GM23338 (cell line): ENCODE measurements at regions not wholly inside any gene's neighbourhood (a gene's known extent, or its start where the extent isn't known, plus 50 kb on each side); places are given as distances from the start of the nearest gene placed in this dataset.

Source experiments
- ATAC-seq: fragments of 200-7000 bp; cut with Tn5 transposase; 3 replicates; pipeline ENCODE4 v1.9.1; 2020
- DNase-seq: peaks from one replicate; pipeline ENCODE4 v3.0.0-alpha.2; 2015; ENCODE audit warnings: low spot score
- H2AFZ ChIP-seq: fragments of 200-600 bp; sonication (generic); 2 replicates; pipeline ENCODE4 v1.8.0; 2016; ENCODE audit warnings: antibody characterized with exemption, mild to moderate bottlenecking, moderate library complexity
- H3F3A ChIP-seq: fragments of 200-600 bp; sonication (generic); replicated peaks from 2 replicates; pipeline ENCODE4 v1.8.0; 2017; ENCODE audit warnings: antibody characterized with exemption, mixed run types, low read depth
- H3K27ac ChIP-seq: fragments of 200-600 bp; sonication (generic); 2 replicates; pipeline ENCODE4 v1.6.1; 2016; ENCODE audit warnings: low read depth
- H3K27me3 ChIP-seq: fragments of 200-600 bp; sonication (generic); 2 replicates; pipeline ENCODE4 v1.8.0; 2016; ENCODE audit warnings: mild to moderate bottlenecking, mixed run types, moderate library complexity; ENCODE audit not compliant: insufficient read depth
- H3K36me3 ChIP-seq: fragments of 200-600 bp; sonication (generic); 2 replicates; pipeline ENCODE4 v1.8.0; 2016; ENCODE audit warnings: mild to moderate bottlenecking; ENCODE audit not compliant: insufficient read depth
- H3K4me1 ChIP-seq: fragments of 200-600 bp; sonication (generic); 2 replicates; pipeline ENCODE4 v1.8.0; 2016; ENCODE audit warnings: mild to moderate bottlenecking, moderate library complexity; ENCODE audit not compliant: insufficient read depth
- H3K4me2 ChIP-seq: fragments of 200-600 bp; sonication (generic); 2 replicates; pipeline ENCODE4 v1.7.1; 2017; ENCODE audit warnings: mixed run types
- H3K4me3 ChIP-seq: fragments of 200-600 bp; sonication (generic); 2 replicates; pipeline ENCODE4 v1.6.1; 2016; ENCODE audit warnings: mixed run types
- H3K79me2 ChIP-seq: fragments of 200-600 bp; sonication (generic); replicated peaks from 2 replicates; pipeline ENCODE4 v1.8.0; 2017; ENCODE audit warnings: mild to moderate bottlenecking; ENCODE audit not compliant: insufficient read depth
- H3K9me2 ChIP-seq: fragments of 200-600 bp; sonication (generic); 2 replicates; pipeline ENCODE4 v1.8.0; 2017; ENCODE audit not compliant: insufficient read depth
- H4K20me1 ChIP-seq: fragments of 200-600 bp; sonication (generic); replicated peaks from 2 replicates; pipeline ENCODE4 v1.8.0; 2017; ENCODE audit warnings: mild to moderate bottlenecking; ENCODE audit not compliant: insufficient read depth
- H3K27ac Mint-ChIP-seq: 2 replicates; pipeline ENCODE4 v1.8.0; 2020; ENCODE audit warnings: inconsistent platforms, mild to moderate bottlenecking, moderate library complexity, mixed read lengths
- H3K27me3 Mint-ChIP-seq: 3 replicates; pipeline ENCODE4 v1.8.0; 2022; ENCODE audit warnings: low read depth, mild to moderate bottlenecking, moderate library complexity, mixed read lengths, inconsistent platforms; ENCODE audit not compliant: insufficient read depth, poor library complexity
- H3K36me3 Mint-ChIP-seq: 3 replicates; pipeline ENCODE4 v1.8.0; 2021; ENCODE audit warnings: low read depth, mild to moderate bottlenecking, inconsistent platforms, moderate library complexity, mixed read lengths
- H3K4me1 Mint-ChIP-seq: 3 replicates; pipeline ENCODE4 v1.8.0; 2020; ENCODE audit warnings: mild to moderate bottlenecking, inconsistent platforms, mixed read lengths
- H3K4me3 Mint-ChIP-seq: 3 replicates; pipeline ENCODE4 v1.8.0; 2021; ENCODE audit warnings: moderate library complexity, mild to moderate bottlenecking, inconsistent platforms, mixed read lengths
- H3K9me3 Mint-ChIP-seq: 3 replicates; pipeline ENCODE4 v1.8.0; 2020; ENCODE audit warnings: moderate library complexity, mild to moderate bottlenecking, inconsistent platforms, mixed read lengths
- CREB1 ChIP-seq: fragments of 250-450 bp; sonication (Bioruptor Pico); IDR thresholded peaks from 2 replicates; pipeline ENCODE4 v1.5.0; 2020; ENCODE audit warnings: low read depth, mild to moderate bottlenecking, moderate library complexity
- EZH2phosphoT487 ChIP-seq: fragments of 200-600 bp; sonication (generic); IDR thresholded peaks from one replicate; pipeline ENCODE4 v1.8.1; 2018; ENCODE audit warnings: antibody characterized with exemption; ENCODE audit not compliant: unreplicated experiment
- JUNB ChIP-seq: IDR thresholded peaks from one replicate; pipeline ENCODE4 v1.6.1; 2016; ENCODE audit warnings: antibody characterized with exemption; ENCODE audit not compliant: unreplicated experiment
- NANOG ChIP-seq: IDR thresholded peaks from 2 replicates; pipeline ENCODE4 v1.6.1; 2016; ENCODE audit warnings: antibody characterized with exemption, borderline replicate concordance
- POLR2AphosphoS5 ChIP-seq: IDR thresholded peaks from 2 replicates; pipeline ENCODE4 v1.6.1; 2016; ENCODE audit warnings: antibody characterized with exemption, low read depth
- STAT1 ChIP-seq: IDR thresholded peaks from one replicate; pipeline ENCODE4 v1.6.1; 2016; ENCODE audit warnings: antibody characterized with exemption; ENCODE audit not compliant: unreplicated experiment
- ZNF114 ChIP-seq: fragments of 250-450 bp; sonication (Bioruptor Pico); IDR thresholded peaks from 2 replicates; pipeline ENCODE4 v1.5.0; 2020; ENCODE audit warnings: mild to moderate bottlenecking, moderate library complexity
- ZNF331 ChIP-seq: fragments of 250-450 bp; sonication (Bioruptor Pico); IDR thresholded peaks from 2 replicates; pipeline ENCODE4 v1.5.0; 2020; ENCODE audit warnings: low read depth, mild to moderate bottlenecking, moderate library complexity
- TF ChIP-seq, protein P1 (sequence below), 2 experiments: fragments of 200-600 bp in 1 of 2; sonication (generic) in 1 of 2; conservative IDR thresholded peaks; 2 replicates each; pipeline versions ENCODE4 v1.5.1 to v1.6.1; 2016 to 2017; ENCODE audit warnings: antibody characterized with exemption in 2 of 2, low read depth in 2 of 2, mild to moderate bottlenecking in 2 of 2, moderate library complexity in 1 of 2
- TF ChIP-seq, protein P2 (sequence below): IDR thresholded peaks from 2 replicates; pipeline ENCODE4 v1.6.1; 2016; ENCODE audit warnings: antibody characterized with exemption
- TF ChIP-seq, protein P3 (sequence below): fragments of 250-450 bp; sonication (Bioruptor Pico); IDR thresholded peaks from 2 replicates; pipeline ENCODE4 v1.5.0; 2020; ENCODE audit warnings: mild to moderate bottlenecking, moderate library complexity

DNA sequence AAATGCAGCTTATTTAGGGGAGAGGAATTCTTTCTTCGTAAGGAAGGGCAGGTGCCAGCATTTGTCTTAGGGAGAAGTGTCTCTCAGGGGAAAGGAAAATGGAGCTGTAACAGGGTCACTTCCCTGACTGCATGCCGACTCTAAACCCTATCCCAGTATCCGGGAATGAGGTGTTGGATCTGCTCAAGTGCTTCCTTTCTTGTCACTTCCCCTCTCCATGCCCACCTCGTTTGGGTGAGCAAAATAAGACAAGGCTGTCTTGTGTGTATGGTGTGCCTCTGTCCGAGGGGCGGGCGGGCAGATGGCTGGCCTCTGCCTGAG lies 230.1 kb upstream of the TPM1 start:
- H3K9me2 ChIP-seq: no peaks in the 10 kb centered on the region
- H3K79me2 ChIP-seq: no peaks in the 10 kb centered on the region
- no peaks in the 10 kb centered on the region for H3F3A ChIP-seq
- peaks cover 3% of the 10 kb centered on the region for H3K27me3 Mint-ChIP-seq
- peaks cover 20% of the 10 kb centered on the region for H3K4me1 Mint-ChIP-seq
- TF ChIP-seq POLR2AphosphoS5 (no peak), CREB1 (no peak), EZH2phosphoT487 (no peak)
- TF ChIP-seq, protein P1, sequence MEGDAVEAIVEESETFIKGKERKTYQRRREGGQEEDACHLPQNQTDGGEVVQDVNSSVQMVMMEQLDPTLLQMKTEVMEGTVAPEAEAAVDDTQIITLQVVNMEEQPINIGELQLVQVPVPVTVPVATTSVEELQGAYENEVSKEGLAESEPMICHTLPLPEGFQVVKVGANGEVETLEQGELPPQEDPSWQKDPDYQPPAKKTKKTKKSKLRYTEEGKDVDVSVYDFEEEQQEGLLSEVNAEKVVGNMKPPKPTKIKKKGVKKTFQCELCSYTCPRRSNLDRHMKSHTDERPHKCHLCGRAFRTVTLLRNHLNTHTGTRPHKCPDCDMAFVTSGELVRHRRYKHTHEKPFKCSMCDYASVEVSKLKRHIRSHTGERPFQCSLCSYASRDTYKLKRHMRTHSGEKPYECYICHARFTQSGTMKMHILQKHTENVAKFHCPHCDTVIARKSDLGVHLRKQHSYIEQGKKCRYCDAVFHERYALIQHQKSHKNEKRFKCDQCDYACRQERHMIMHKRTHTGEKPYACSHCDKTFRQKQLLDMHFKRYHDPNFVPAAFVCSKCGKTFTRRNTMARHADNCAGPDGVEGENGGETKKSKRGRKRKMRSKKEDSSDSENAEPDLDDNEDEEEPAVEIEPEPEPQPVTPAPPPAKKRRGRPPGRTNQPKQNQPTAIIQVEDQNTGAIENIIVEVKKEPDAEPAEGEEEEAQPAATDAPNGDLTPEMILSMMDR (conservative IDR thresholded peaks at IDR 0.05; ENCODE audit: low read depth in 2 of 2): no peak
- TF ChIP-seq, protein P2, sequence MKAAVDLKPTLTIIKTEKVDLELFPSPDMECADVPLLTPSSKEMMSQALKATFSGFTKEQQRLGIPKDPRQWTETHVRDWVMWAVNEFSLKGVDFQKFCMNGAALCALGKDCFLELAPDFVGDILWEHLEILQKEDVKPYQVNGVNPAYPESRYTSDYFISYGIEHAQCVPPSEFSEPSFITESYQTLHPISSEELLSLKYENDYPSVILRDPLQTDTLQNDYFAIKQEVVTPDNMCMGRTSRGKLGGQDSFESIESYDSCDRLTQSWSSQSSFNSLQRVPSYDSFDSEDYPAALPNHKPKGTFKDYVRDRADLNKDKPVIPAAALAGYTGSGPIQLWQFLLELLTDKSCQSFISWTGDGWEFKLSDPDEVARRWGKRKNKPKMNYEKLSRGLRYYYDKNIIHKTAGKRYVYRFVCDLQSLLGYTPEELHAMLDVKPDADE: no peak
- H3K4me1 ChIP-seq: peaks cover 12% of the 10 kb centered on the region
- ATAC-seq: no peak
- no peaks in the 10 kb centered on the region for H3K27me3 ChIP-seq
- no peaks in the 10 kb centered on the region; the same call in 2 of the 3 replicates for H3K36me3 Mint-ChIP-seq
- H3K4me3 Mint-ChIP-seq: no peak overlapping the region
- no peak overlapping the region for H3K4me2 ChIP-seq
- H3K36me3 ChIP-seq: no peaks in the 10 kb centered on the region; the same call in 1 of the 2 replicates
- no peak overlapping the region for H3K27ac ChIP-seq
- H3K9me3 Mint-ChIP-seq: no peaks in the 10 kb centered on the region
- no peak overlapping the region for H2AFZ ChIP-seq
- DNase-seq: no peak
- H3K27ac Mint-ChIP-seq: no peak overlapping the region
- H4K20me1 ChIP-seq: no peaks in the 10 kb centered on the region
- no peak overlapping the region for H3K4me3 ChIP-seq

DNA sequence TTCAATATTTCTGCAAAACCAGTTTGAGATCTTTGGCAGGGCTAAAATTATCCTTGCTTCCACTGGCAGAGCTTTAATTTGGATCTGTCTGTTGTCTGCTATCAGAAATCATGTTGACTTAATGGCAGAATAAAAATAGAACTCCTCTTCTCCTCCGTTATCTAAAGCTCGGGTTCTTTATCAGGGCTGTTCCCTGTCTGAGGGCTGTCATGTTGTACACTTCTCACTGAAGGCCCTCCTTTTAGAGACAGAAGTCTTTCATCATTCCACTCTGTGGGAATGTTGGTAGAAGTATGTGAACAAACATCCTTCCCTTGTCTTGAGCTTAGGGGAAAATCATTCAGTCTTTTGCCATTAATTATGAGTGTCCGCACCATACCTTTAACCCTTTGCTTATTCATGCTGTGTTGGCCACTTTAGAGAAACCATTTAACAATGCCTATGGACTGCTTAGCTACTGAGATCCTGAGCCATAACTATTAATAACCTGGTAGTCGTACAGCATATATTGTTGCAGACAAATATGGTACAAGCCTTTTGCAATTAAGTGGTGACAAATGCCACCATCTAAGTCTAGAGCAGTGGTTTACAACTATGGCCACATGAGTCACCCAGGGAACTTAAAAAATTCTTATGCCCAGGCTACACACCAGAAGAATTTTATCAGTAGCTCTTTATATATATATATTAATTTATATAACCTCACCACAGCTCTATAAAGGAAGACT lies 226.0 kb upstream of the TPM1 start:
- no peak for ATAC-seq
- TF ChIP-seq, protein P3, sequence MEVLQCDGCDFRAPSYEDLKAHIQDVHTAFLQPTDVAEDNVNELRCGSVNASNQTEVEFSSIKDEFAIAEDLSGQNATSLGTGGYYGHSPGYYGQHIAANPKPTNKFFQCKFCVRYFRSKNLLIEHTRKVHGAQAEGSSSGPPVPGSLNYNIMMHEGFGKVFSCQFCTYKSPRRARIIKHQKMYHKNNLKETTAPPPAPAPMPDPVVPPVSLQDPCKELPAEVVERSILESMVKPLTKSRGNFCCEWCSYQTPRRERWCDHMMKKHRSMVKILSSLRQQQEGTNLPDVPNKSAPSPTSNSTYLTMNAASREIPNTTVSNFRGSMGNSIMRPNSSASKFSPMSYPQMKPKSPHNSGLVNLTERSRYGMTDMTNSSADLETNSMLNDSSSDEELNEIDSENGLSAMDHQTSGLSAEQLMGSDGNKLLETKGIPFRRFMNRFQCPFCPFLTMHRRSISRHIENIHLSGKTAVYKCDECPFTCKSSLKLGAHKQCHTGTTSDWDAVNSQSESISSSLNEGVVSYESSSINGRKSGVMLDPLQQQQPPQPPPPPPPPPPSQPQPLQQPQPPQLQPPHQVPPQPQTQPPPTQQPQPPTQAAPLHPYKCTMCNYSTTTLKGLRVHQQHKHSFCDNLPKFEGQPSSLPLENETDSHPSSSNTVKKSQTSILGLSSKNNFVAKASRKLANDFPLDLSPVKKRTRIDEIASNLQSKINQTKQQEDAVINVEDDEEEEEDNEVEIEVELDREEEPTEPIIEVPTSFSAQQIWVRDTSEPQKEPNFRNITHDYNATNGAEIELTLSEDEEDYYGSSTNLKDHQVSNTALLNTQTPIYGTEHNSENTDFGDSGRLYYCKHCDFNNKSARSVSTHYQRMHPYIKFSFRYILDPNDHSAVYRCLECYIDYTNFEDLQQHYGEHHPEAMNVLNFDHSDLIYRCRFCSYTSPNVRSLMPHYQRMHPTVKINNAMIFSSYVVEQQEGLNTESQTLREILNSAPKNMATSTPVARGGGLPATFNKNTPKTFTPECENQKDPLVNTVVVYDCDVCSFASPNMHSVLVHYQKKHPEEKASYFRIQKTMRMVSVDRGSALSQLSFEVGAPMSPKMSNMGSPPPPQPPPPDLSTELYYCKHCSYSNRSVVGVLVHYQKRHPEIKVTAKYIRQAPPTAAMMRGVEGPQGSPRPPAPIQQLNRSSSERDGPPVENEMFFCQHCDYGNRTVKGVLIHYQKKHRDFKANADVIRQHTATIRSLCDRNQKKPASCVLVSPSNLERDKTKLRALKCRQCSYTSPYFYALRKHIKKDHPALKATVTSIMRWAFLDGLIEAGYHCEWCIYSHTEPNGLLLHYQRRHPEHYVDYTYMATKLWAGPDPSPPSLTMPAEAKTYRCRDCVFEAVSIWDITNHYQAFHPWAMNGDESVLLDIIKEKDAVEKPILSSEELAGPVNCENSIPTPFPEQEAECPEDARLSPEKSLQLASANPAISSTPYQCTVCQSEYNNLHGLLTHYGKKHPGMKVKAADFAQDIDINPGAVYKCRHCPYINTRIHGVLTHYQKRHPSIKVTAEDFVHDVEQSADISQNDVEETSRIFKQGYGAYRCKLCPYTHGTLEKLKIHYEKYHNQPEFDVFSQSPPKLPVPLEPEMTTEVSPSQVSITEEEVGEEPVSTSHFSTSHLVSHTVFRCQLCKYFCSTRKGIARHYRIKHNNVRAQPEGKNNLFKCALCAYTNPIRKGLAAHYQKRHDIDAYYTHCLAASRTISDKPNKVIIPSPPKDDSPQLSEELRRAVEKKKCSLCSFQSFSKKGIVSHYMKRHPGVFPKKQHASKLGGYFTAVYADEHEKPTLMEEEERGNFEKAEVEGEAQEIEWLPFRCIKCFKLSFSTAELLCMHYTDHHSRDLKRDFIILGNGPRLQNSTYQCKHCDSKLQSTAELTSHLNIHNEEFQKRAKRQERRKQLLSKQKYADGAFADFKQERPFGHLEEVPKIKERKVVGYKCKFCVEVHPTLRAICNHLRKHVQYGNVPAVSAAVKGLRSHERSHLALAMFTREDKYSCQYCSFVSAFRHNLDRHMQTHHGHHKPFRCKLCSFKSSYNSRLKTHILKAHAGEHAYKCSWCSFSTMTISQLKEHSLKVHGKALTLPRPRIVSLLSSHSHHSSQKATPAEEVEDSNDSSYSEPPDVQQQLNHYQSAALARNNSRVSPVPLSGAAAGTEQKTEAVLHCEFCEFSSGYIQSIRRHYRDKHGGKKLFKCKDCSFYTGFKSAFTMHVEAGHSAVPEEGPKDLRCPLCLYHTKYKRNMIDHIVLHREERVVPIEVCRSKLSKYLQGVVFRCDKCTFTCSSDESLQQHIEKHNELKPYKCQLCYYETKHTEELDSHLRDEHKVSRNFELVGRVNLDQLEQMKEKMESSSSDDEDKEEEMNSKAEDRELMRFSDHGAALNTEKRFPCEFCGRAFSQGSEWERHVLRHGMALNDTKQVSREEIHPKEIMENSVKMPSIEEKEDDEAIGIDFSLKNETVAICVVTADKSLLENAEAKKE (CRISPR knock-in tag): no peak
- TF ChIP-seq JUNB: no peak
- no peak for TF ChIP-seq POLR2AphosphoS5
- TF ChIP-seq CREB1: no peak
- TF ChIP-seq ZNF114 (CRISPR knock-in tag): no peak
- no peak for TF ChIP-seq STAT1
- TF ChIP-seq, protein P2: no peak
- TF ChIP-seq NANOG: no peak
- no peak for TF ChIP-seq ZNF331 (CRISPR knock-in tag)
- TF ChIP-seq EZH2phosphoT487: no peak

More for the DNA sequence above, 226.0 kb upstream of the TPM1 start:
- Histone ChIP-seq H3K27ac (no peak overlapping the region), H3K4me3 (no peak overlapping the region), H2AFZ (no peak overlapping the region), H3K79me2 (no peaks in the 10 kb centered on the region), H3K36me3 (no peaks in the 10 kb centered on the region; the same call in 1 of the 2 replicates), H4K20me1 (no peaks in the 10 kb centered on the region), H3K9me2 (no peaks in the 10 kb centered on the region), H3K27me3 (no peaks in the 10 kb centered on the region), H3F3A (no peaks in the 10 kb centered on the region), H3K4me2 (no peak overlapping the region), H3K4me1 (peaks cover 6% of the 10 kb centered on the region)
- Mint-ChIP-seq H3K27ac (no peak overlapping the region), H3K4me3 (no peak overlapping the region), H3K27me3 (no peaks in the 10 kb centered on the region), H3K36me3 (no peaks in the 10 kb centered on the region; the same call in 2 of the 3 replicates), H3K4me1 (peaks cover 10% of the 10 kb centered on the region), H3K9me3 (no peaks in the 10 kb centered on the region)
- no peak for DNase-seq
